ENCODE measurements at regions not wholly inside any gene's neighbourhood (a gene's known extent, or its start where the extent isn't known, plus 50 kb on each side); places are given as distances from the start of the nearest gene placed in this dataset.

GRCh38 chr1:207971331-207972219 is 60.6 kb upstream of the CD34 start:
- TF ChIP-seq, protein P1, sequence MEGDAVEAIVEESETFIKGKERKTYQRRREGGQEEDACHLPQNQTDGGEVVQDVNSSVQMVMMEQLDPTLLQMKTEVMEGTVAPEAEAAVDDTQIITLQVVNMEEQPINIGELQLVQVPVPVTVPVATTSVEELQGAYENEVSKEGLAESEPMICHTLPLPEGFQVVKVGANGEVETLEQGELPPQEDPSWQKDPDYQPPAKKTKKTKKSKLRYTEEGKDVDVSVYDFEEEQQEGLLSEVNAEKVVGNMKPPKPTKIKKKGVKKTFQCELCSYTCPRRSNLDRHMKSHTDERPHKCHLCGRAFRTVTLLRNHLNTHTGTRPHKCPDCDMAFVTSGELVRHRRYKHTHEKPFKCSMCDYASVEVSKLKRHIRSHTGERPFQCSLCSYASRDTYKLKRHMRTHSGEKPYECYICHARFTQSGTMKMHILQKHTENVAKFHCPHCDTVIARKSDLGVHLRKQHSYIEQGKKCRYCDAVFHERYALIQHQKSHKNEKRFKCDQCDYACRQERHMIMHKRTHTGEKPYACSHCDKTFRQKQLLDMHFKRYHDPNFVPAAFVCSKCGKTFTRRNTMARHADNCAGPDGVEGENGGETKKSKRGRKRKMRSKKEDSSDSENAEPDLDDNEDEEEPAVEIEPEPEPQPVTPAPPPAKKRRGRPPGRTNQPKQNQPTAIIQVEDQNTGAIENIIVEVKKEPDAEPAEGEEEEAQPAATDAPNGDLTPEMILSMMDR (IDR thresholded peaks at IDR 0.05; ENCODE audit: insufficient read depth, low read depth, low read length) = no peak
- no peak for DNase-seq (ENCODE audit: low read depth)
- no peak overlapping the region for H3K4me3 ChIP-seq (ENCODE audit: low read depth, low read length)

- no peak overlapping the region for H3K4me3 ChIP-seq (ENCODE audit: low read depth, low read length)
- TF ChIP-seq, protein P1 (IDR thresholded peaks at IDR 0.05; ENCODE audit: insufficient read depth, low read depth, low read length) = no peak
- DNase-seq (ENCODE audit: low read depth) = no peak
Measured at GRCh38 chr1:207970329-207971233, 59.7 kb upstream of the CD34 start.

DNA sequence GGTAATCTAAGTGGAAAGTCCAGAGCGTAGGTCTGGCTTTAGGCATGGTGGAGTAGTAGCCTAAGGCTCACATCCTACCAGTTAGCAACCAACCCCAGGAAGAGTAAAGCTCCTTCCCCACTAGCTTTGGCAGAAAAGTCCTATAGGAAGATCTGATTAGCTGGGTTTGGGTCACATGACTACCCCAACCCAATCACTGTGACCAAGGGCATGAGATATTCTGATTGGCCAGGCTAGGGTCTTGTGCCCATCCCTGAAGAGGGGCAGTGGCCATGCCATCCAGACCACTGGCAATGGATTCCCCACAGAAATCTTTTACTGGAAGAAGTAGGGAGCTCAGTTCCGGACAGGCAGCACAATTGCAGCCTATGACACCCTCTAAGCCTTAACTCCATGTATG is 58.6 kb upstream of the CD34 start:
- DNase-seq (ENCODE audit: low read depth) = no peak
- H3K4me3 ChIP-seq (ENCODE audit: low read depth, low read length) = no peak overlapping the region
- TF ChIP-seq, protein P1 (IDR thresholded peaks at IDR 0.05; ENCODE audit: insufficient read depth, low read depth, low read length) = no peak

- no peak for DNase-seq (ENCODE audit: low read depth)
- H3K4me3 ChIP-seq (ENCODE audit: low read depth, low read length) = no peak overlapping the region
- TF ChIP-seq, protein P1 (IDR thresholded peaks at IDR 0.05; ENCODE audit: insufficient read depth, low read depth, low read length) = no peak
Measured at GRCh38 chr1:207968521-207969009, 57.6 kb upstream of the CD34 start.

DNA sequence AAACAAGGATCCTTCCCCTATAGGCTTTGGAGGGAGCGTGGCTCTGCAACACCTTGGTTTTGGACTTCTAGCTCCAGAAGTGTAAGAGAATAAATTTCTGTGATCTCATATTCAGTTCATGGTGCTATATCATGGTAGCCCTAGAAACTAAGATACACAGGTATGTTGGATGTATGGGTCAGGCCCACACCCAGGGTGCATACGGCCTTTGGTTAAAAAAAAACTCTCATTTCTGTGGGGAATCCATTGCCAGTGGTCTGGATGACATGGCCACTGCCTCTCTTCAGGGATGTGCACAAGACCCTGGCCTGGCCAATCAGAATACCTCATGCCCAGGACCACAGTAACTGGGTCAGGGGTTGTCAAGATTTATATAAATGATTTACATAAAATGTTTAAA is 56.8 kb upstream of the CD34 start:
- no peak overlapping the region for H3K4me3 ChIP-seq (ENCODE audit: low read depth, low read length)
- TF ChIP-seq, protein P1 (IDR thresholded peaks at IDR 0.05; ENCODE audit: insufficient read depth, low read depth, low read length) = no peak
- no peak for DNase-seq (ENCODE audit: low read depth)

DNA sequence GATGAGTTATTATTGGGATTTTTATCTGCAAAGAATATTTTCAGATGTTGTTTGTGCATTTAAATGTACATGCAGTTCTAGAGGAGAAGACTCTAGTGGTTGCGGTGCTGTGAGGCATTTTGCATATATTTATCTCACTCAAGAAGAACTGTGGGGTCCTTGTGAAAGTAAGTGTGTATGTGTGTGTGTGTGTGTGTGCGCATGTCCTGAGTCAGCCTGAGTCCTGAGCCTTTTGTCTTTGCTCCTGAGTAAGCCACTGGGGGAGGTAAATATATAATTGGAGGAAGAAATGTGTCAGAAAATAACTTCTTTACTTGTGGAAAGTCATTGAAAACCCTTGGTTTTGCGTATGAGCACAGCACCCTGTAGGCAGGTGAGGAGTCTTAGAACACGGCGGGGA is 55.6 kb upstream of the CD34 start:
- TF ChIP-seq, protein P1 (IDR thresholded peaks at IDR 0.05; ENCODE audit: insufficient read depth, low read depth, low read length) = no peak
- H3K4me3 ChIP-seq (ENCODE audit: low read depth, low read length) = no peak overlapping the region
- no peak for DNase-seq (ENCODE audit: low read depth)

Measured in fibroblast of villous mesenchyme (primary cell).